Mesothelial cell of epicardium (in vitro differentiated cells): ENCODE measurements at regions not wholly inside any gene's neighbourhood (a gene's known extent, or its start where the extent isn't known, plus 50 kb on each side); places are given as distances from the start of the nearest gene placed in this dataset.

ENCODE experiments used
- DNase-seq, 2 experiments: peaks; one replicate each; pipeline ENCODE4 v3.0.0; 2021; ENCODE audit warnings: low spot score in 2 of 2; ENCODE audit not compliant: unreplicated experiment in 2 of 2
- H3K27ac Mint-ChIP-seq: 2 replicates; pipeline ENCODE4 v1.8.0; 2021; ENCODE audit warnings: mixed read lengths
- H3K27me3 Mint-ChIP-seq: 2 replicates; pipeline ENCODE4 v1.8.0; 2021; ENCODE audit warnings: low read depth, mixed read lengths
- H3K36me3 Mint-ChIP-seq: 2 replicates; pipeline ENCODE4 v1.8.0; 2021; ENCODE audit warnings: mixed read lengths
- H3K4me1 Mint-ChIP-seq: 2 replicates; pipeline ENCODE4 v1.8.0; 2021; ENCODE audit warnings: mixed read lengths
- H3K4me3 Mint-ChIP-seq: 2 replicates; pipeline ENCODE4 v1.8.0; 2021; ENCODE audit warnings: mild to moderate bottlenecking, moderate library complexity, mixed read lengths
- H3K9me3 Mint-ChIP-seq: 2 replicates; pipeline ENCODE4 v1.8.0; 2021; ENCODE audit warnings: mixed read lengths
- TF ChIP-seq, protein P1 (sequence below): fragments of 200-600 bp; sonication (generic); IDR thresholded peaks from one replicate; pipeline ENCODE4 v1.5.0; 2021; ENCODE audit warnings: antibody characterized with exemption; ENCODE audit not compliant: unreplicated experiment

DNA sequence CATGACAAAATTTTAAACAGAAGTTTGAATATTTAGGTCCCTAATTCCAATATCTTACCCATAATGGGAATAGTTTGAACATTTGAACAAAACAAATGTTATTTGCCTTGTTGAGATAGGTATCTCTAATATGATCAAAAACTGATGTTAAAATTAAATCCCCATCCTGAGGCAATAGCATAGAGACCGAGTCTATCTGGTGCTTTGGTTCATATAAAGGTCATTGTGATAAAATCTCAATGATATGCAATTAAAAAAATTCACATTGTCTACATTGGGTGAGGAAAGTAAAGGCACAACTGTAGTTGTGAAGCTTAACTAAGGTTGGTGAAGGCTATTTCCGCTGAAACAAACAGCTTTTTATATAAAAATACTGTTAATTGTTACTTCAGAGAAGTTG is 318.3 kb downstream of the CAAP1 start:
- H3K27me3 Mint-ChIP-seq = no peaks in the 10 kb centered on the region
- DNase-seq = no peak
- TF ChIP-seq, protein P1, sequence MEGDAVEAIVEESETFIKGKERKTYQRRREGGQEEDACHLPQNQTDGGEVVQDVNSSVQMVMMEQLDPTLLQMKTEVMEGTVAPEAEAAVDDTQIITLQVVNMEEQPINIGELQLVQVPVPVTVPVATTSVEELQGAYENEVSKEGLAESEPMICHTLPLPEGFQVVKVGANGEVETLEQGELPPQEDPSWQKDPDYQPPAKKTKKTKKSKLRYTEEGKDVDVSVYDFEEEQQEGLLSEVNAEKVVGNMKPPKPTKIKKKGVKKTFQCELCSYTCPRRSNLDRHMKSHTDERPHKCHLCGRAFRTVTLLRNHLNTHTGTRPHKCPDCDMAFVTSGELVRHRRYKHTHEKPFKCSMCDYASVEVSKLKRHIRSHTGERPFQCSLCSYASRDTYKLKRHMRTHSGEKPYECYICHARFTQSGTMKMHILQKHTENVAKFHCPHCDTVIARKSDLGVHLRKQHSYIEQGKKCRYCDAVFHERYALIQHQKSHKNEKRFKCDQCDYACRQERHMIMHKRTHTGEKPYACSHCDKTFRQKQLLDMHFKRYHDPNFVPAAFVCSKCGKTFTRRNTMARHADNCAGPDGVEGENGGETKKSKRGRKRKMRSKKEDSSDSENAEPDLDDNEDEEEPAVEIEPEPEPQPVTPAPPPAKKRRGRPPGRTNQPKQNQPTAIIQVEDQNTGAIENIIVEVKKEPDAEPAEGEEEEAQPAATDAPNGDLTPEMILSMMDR = no peak
- no peaks in the 10 kb centered on the region for H3K9me3 Mint-ChIP-seq
- no peaks in the 10 kb centered on the region for H3K36me3 Mint-ChIP-seq
- H3K4me1 Mint-ChIP-seq = peaks cover 6% of the 10 kb centered on the region
- H3K4me3 Mint-ChIP-seq = no peak overlapping the region
- H3K27ac Mint-ChIP-seq = no peak overlapping the region

DNA sequence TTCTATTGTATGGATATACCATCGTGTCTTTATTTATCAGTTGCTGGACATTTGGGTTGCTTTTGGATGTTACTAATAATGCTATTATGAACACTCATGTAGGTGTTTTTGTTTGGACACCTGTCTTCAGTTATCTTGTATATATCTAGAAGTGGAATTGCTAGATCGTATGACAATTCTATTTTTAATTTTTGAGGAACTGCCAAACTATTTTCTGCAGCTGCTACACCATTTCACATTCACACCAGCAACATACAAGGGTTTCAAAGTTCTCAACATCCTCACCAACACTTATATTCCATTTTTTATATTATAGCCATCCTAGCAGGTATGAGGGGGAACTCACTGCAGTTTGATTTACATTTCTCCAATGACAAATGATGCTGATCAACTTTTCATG is 324.6 kb downstream of the CAAP1 start:
- Mint-ChIP-seq H3K4me3 (no peak overlapping the region), H3K4me1 (no peaks in the 10 kb centered on the region), H3K27ac (no peak overlapping the region), H3K27me3 (peaks cover 17% of the 10 kb centered on the region), H3K36me3 (no peaks in the 10 kb centered on the region), H3K9me3 (no peaks in the 10 kb centered on the region)
- DNase-seq = no peak
- TF ChIP-seq, protein P1 = no peak

DNA sequence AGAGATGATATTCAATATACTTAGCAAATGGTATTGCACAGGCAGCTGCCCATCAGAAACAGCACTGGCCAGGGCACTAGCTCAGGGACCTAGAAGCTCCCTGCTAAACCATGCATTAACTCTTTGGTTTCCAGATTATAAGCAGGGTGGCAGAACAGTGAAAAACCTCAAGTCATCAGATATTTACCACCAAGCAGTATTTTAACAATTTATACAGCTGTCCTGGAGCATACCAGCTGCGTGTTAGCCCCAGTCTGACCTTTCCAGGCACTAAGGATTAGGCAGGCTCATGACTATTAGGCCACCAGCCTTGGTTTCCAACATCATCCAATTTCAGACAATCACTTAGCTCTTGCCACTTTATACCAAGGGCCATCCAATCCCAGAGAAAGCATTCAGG is 326.5 kb downstream of the CAAP1 start:
- no peaks in the 10 kb centered on the region for H3K9me3 Mint-ChIP-seq

DNA sequence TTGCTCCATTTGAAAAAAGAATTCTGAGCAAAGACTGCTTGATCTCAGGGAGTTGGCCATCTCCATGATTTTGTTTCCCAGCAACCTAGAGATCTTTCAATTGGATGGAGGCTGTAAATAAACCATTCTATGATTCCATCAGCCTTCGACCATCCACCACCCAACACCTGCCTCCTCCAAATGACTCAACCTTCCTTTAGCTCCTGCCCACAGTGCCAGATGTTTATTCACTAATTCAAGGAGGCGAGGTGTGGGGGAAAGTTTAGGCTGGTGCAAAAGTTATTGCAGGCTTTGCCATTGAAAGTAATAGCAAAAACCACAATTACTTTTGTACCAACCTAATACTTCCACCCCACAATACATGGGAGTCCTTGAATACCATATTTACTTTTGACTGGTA is 327.5 kb downstream of the CAAP1 start:
- no peak for DNase-seq
- no peak overlapping the region for H3K4me3 Mint-ChIP-seq
- no peaks in the 10 kb centered on the region for H3K36me3 Mint-ChIP-seq
- no peak overlapping the region for H3K27ac Mint-ChIP-seq
- peaks cover 17% of the 10 kb centered on the region for H3K27me3 Mint-ChIP-seq
- H3K4me1 Mint-ChIP-seq = no peaks in the 10 kb centered on the region
- TF ChIP-seq, protein P1 = no peak
- H3K9me3 Mint-ChIP-seq = no peaks in the 10 kb centered on the region

More for the DNA sequence above, 326.5 kb downstream of the CAAP1 start:
- Mint-ChIP-seq H3K4me1 (no peaks in the 10 kb centered on the region), H3K4me3 (no peak overlapping the region), H3K27me3 (peaks cover 17% of the 10 kb centered on the region), H3K27ac (no peak overlapping the region), H3K36me3 (no peaks in the 10 kb centered on the region)
- TF ChIP-seq, protein P1 = no peak
- no peak for DNase-seq

DNA sequence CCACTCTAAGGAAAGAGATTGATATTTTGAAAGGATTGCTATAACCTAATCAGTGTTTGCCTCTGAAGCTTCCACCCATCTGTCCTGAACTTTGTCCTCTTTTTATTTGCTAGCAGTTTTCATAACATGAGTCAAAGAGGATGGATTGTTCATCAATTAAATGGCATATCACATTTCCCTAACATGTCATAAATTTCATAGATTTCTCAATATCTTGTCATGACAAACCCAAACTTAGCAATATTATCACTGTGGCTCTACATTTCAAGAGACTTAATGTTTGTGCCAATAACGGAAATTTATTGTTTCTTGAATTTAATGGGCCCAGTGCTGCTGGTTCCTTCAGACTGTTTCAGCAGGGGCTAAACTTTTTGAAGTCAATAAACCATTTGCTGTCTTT is 330.3 kb downstream of the CAAP1 start:
- Mint-ChIP-seq H3K4me1 (no peaks in the 10 kb centered on the region), H3K27me3 (peaks cover 11% of the 10 kb centered on the region), H3K9me3 (peaks cover 4% of the 10 kb centered on the region), H3K36me3 (no peaks in the 10 kb centered on the region), H3K4me3 (no peak overlapping the region), H3K27ac (no peak overlapping the region)
- no peak for DNase-seq
- TF ChIP-seq, protein P1 = no peak

DNA sequence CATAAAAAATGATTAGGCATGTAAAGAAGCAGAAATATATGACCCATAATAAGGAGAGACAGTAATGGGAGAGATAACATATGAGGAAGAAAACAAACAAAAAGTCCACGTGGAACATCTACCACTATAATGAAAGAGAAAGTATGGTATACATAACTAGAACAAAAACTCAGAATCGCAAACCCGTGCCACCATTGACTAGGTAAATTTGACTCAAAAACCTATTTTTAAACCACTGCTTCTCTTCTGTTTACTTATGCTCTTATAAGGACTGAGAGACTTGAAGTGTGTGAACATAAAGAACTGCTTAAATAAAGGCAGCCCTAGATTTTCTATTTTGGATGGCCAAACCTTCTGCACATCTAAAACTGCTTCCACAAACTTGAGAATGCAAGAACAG is 330.7 kb downstream of the CAAP1 start:
- Mint-ChIP-seq H3K4me1 (no peaks in the 10 kb centered on the region), H3K27me3 (peaks cover 8% of the 10 kb centered on the region), H3K27ac (no peak overlapping the region), H3K36me3 (no peaks in the 10 kb centered on the region), H3K9me3 (peaks cover 4% of the 10 kb centered on the region), H3K4me3 (no peak overlapping the region)
- no peak for DNase-seq
- TF ChIP-seq, protein P1 = no peak
